AG10803 (cell line): ENCODE measurements at regions not wholly inside any gene's neighbourhood (a gene's known extent, or its start where the extent isn't known, plus 50 kb on each side); places are given as distances from the start of the nearest gene placed in this dataset.

Source experiments
- DNase-seq: peaks from one replicate; pipeline ENCODE4 v3.0.0; 2010; ENCODE audit warnings: low read depth
- H3K4me3 ChIP-seq: 2 replicates; pipeline ENCODE4 v1.5.1; 2011; ENCODE audit warnings: mild to moderate bottlenecking, low read length, control low read depth
- TF ChIP-seq, protein P1 (sequence below): conservative IDR thresholded peaks from 2 replicates; pipeline ENCODE4 v1.5.1; 2011; ENCODE audit warnings: mild to moderate bottlenecking, low read length, control low read depth, inconsistent platforms

DNA sequence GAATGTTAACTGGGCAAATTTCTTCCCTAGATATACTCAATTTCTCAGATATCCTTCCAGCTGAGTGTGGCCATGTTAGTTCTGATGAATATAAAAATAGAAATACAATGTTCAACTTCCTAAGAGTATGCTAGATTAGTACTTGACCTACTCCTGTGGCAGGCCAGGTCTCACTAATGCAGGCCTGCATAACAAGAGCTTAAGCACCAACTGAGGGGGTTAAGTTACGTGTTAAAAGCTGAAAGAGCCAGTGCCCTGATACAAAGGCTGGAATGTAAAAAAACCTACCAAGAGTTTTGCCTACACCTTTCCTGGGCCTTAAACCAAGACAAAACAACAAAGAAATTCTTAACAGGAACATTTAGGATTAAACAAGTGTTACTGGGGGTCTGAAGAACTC is 102.8 kb downstream of the MRPS30 start:
- no peak for DNase-seq
- TF ChIP-seq, protein P1, sequence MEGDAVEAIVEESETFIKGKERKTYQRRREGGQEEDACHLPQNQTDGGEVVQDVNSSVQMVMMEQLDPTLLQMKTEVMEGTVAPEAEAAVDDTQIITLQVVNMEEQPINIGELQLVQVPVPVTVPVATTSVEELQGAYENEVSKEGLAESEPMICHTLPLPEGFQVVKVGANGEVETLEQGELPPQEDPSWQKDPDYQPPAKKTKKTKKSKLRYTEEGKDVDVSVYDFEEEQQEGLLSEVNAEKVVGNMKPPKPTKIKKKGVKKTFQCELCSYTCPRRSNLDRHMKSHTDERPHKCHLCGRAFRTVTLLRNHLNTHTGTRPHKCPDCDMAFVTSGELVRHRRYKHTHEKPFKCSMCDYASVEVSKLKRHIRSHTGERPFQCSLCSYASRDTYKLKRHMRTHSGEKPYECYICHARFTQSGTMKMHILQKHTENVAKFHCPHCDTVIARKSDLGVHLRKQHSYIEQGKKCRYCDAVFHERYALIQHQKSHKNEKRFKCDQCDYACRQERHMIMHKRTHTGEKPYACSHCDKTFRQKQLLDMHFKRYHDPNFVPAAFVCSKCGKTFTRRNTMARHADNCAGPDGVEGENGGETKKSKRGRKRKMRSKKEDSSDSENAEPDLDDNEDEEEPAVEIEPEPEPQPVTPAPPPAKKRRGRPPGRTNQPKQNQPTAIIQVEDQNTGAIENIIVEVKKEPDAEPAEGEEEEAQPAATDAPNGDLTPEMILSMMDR: no peak
- H3K4me3 ChIP-seq: no peak overlapping the region

DNA sequence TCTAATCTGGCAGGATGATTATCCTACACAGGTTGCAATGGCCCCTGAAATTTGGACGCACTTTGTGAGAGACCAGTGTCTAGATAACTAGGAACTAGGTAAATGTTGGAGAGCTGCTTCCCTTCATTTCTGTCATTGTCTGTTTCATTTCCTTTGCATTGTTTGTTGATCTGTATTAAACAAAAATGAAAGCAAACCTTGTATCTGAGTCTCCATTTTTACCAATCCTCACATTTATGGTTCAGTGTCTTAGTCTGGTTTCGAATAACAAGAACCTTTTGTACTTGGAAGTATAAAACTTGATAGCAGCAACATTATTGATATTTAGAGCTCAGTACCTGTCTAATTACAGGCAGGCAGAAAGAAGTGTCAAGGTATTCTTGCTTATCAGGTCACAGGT is 105.5 kb downstream of the MRPS30 start:
- DNase-seq: no peak
- H3K4me3 ChIP-seq: no peak overlapping the region
- TF ChIP-seq, protein P1: no peak

DNA sequence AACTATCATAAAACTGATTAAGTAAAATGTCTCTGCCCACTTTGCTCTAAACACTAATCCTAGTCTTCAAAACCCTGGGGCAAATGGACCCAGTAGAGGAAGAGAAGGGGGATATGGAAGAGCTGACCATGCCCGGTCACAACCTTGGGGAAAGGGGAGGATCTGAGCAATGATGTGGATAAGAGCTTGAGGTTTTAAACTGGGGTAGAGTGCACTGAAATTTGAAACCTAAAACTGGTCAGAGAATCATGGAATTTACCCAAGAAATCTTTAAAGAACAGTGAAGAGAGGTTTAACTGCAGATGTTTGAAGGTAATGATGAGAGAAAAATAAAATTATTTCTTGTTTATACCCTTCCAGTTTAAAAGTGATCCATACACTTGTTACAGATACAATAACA is 110.8 kb downstream of the MRPS30 start:
- no peak for DNase-seq
- TF ChIP-seq, protein P1: no peak
- H3K4me3 ChIP-seq: no peak overlapping the region

DNA sequence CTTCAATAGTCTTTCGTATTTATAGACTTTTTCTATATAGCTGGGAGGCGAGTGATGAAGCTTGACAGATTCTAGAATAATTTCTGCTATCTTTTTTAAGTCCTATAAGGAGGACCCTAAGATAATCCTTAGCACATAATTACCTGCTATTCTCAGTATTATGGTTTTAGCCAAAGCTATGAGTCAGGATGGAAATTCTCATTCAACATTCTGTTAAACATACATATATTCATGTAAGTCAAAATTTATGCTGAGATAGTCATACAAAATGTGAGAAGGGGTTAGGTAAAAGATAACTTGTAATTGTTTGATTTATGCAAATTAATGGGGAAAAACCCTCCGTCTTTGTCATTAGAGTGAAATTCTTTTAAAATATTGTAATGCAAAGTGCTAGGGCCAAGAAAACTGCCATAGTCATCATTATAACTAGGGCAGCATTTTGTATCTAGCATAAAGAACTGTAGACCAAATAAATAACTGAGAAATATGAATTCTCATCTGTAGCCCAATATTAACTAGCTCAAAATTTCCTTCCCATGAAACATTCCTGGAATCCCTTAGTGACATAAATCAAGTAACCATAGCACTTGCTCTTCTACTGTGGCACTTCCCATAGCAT is 118.5 kb downstream of the MRPS30 start:
- no peak overlapping the region for H3K4me3 ChIP-seq
- no peak for DNase-seq

DNA sequence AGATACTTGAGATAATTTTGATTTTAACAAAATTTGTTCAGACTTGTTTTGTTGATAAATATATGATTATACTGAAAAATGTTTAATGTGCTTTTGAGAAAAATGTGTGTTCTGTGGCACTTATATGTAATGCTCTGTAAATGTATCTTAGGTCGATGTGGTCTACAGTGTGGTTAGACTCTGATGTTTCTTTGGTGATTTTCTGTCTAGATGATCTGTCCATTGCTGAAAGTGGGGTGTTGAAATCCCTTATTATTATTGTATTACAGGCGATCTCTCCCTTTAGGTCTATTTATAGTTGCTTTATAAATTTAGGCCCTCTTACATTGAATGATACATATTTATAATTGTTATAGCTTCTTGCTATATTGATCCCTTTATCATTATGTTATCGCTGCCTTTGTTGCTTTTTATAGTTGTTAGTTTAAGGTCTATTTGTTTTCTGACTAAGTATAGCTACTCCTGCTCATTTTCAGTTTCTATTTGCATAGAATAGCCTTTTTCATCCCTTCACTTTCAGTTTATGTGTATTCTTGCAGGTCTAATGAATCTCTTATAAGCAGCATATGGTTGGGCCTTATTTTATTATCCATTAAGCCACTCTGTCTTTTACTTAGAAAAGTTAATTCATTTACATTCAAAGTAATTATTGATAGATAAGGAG is 124.3 kb downstream of the MRPS30 start:
- DNase-seq: no peak
- no peak overlapping the region for H3K4me3 ChIP-seq
- TF ChIP-seq, protein P1: no peak

More for the DNA sequence above, 118.5 kb downstream of the MRPS30 start:
- TF ChIP-seq, protein P1: no peak

DNA sequence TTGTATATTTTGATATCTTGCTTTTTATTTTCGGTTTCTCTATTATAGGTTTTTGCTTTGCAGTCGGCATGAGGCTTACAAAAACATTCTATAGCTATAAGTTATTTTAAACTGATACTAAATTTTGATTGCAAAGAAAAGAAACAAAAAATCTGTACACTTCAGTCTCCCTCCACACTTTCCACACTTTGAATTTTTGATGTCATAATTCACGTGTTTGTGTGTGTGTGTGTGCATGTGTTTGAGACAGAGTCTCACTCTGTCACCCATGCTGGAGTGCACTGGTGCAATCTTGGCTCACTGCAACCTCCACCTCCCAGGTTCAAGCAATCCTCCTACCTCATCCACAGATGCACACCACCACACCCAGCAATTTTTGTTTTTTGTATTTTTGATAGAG is 124.9 kb downstream of the MRPS30 start:
- no peak overlapping the region for H3K4me3 ChIP-seq
- TF ChIP-seq, protein P1: no peak
- no peak for DNase-seq

DNA sequence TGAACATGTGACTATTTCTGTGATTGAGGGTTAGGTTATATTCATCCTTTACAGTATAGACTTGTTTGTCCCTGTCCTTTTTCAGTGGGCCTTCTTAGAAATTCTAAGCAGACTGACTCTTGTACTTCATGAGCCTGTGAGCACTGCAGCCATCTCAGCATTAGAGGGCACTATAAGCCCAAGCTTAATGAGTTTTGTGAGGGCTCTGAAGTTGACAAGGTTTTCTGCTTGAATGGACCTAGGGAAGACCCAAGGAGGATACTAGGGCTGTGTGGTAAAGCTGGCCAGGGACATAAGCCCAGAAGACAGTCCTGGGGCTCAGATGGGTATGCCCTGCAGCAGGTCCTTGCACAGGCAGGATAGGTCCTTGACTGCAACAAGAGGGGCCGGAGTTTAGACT is 126.5 kb downstream of the MRPS30 start:
- TF ChIP-seq, protein P1: peak; percentile 60
- peak; percentile 38 for DNase-seq
- no peak overlapping the region for H3K4me3 ChIP-seq
